Embryonic facial prominence (tissue), 1 donor: ENCODE measurements at regions not wholly inside any gene's neighbourhood (a gene's known extent, or its start where the extent isn't known, plus 50 kb on each side); places are given as distances from the start of the nearest gene placed in this dataset.
"Not testable (repeated sequence)": the region's sequence is repeated elsewhere in the genome, so short reads cannot be mapped to it uniquely, and the experiment has no call there.

ENCODE experiments used
- DNase-seq: peaks from one replicate; pipeline ENCODE4 v3.0.0-alpha.2; 2016; ENCODE audit errors: extremely low spot score

DNA sequence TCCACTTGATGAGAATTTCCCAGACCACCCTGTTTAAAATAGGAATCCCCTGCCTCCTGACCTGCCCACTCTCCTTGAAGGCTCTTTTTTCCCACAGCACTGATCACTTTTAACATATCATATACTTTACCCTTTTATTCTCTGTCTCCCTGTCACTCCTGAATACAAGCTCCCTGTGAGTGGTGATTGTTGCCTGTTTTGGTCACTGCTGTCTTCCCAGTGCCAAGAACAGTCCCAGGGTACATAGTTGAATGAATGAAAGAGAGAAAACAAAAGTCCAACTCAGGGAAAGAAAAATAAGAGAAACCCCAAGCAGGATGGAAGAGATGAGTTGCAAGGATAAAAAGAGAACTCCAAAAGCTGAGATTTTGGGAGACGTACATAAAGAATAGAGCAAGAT lies 500.3 kb upstream of the LMCD1 start:
- no peak for DNase-seq

DNA sequence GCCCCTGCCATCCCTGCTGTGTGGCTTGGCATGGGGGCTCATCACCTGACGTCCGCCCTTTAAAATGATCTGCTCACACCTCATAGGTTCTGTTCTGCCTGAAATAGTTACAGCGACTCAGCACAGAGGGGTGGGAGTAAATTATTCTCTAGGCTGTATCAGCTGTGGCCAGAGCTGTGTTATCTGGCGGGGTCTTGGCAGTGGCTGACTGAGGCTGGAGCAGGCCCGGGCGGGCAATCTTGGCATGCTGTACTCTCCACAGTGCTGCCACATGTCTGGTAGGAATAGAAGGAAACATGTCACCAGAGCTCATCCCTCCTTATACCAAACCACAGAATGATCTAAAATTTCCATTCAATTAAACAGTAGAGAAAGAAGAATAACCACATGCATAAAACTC lies 499.9 kb upstream of the LMCD1 start:
- no peak for DNase-seq

DNA sequence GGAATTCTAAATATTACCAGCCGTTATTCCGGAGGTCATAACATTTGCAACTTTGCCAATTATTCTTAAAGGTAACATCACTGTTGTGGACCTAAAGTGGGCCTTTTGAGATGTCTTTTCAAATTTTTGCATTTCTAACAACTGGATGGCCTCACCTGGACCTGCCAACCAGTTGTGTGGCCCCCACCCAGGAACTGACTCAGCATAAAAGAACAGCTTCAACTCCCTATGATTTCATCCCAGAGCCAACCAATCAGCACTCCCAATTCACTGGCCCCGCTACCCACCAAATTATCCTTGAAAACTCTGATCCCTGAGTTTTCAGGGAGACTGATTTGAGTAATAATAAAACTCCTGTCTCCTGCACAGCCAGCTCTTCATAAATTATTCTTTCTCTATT lies 489.7 kb upstream of the LMCD1 start:
- no peak for DNase-seq

DNA sequence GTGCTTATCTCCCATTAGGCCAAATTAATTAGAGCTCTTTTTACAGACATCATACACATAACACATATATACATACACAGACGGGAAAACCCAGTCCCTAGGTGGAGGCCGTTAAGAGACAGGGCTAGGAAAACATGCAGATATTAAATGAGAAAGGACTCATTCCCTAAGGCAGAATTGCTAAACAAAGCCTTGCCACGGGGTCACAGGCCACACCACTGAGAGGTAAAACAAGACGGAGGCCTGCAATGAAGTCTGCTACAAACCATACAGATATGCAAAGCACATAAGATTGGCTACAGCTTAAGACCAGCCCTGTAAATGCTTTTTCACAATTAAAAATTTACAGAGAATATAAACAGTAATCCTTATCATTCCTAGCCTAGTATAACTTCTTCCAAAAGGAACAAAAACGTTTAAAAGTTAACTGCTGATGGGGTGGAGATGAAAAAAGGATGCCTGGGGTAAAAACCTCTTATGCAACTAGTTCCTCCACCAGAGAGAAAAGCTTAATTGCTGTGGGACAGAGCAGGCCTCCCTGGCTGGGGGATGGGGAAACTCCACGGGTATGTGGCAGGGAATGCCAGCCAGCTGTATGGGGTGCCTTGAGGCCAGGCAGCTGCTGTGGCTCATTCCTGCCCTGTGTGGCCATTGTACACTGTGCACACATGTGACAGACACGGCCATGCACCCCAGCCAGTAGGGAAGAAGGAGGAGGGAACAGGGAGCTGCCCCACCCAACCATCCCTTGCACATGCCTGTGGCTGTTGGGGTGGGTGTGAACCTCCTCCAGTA lies 481.4 kb upstream of the LMCD1 start:
- no peak for DNase-seq

DNA sequence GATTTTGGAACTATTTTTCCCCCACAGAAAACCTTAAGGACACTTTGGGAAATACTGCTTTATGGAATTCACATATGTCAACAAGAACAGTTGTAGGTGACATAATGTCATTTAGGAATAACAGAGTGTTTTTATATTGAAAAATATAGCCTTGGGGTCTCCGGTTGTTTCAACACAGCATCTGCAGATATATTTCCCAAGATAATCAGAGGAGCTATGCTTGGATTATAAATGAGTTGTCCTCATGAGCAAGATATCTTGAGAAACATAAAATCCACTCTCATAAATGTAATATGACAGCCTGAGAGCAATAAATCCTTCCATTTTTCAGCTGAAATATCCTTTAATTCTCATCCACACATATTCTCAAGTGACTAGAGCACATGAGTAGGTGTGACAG lies 473.7 kb upstream of the LMCD1 start:
- no peak for DNase-seq

DNA sequence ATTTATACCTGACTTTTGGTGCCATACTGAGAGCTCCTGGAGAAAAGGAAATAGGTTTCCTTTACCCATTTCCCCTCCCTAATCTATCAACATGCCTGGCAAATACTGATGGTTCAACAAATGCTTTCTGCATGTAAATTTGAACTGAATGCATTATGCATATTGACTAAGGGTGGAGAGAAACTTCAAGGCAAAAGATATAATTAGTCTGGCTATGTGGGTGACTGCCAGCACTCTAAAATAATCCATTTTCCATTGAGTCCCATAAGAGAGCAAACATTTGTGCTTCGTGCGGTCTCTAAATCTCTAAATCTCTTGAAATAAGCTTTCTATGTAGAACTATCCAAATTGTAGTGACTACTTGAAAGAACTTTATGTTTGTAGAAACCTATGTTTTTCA lies 451.3 kb upstream of the LMCD1 start:
- DNase-seq, result no peak

DNA sequence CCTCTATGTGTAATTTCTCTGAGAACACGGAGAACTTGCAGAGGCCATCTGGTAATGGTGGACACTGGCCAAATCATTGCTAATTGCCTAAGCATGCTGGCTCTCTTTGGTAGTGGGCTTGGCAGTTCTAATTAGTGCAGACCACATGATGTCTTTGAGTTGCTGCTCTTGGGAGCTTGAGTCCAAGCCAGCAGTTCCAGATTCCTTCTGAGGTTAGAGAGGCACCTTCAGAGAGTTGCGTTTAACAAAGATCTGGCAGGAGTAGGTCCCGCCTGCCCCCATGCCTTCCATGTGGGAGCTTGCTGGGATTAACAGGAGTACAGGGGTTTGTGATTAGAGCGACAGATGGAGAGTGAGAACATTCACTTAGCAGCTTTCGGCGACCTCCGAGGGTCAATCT lies 449.0 kb upstream of the LMCD1 start:
- no peak for DNase-seq

DNA sequence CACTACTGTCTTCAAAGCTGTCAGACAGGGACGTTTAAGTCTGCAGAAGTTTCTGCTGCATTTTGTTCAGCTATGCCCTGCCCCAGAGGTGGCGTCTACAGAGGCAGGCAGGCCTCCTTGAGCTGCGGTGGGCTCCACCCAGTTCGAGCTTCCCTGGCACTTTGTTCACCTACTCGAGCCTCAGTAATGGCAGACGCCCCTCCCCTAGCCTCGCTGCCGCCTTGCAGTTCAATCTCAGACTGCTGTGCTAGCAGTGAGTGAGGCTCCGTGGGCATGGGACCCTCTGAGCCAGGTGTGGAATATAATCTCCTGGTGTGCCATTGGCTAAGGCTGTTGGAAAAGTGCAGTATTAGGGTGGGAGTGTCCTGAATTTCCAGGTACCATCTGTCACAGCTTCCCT lies 433.5 kb upstream of the LMCD1 start:
- DNase-seq, result not testable (repeated sequence)

DNA sequence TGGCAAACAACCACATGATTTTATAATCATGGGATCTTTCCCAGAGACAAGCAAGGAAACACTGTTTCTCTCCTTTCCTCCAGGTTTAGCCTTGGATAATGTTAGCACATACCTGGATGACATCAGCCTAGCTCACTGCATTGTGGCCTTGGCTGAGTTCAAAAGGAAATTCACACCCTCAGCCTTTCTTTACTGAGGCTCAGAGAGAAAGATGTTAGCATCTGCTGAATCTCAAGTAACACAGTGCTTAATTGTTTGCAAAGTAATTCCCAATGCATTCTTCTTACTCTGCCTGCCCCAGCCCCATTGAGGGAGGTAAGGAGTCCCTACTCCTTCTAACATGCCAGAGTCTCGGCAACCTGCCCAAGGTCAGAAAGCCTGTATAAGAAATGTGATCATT lies 432.2 kb upstream of the LMCD1 start:
- no peak for DNase-seq

DNA sequence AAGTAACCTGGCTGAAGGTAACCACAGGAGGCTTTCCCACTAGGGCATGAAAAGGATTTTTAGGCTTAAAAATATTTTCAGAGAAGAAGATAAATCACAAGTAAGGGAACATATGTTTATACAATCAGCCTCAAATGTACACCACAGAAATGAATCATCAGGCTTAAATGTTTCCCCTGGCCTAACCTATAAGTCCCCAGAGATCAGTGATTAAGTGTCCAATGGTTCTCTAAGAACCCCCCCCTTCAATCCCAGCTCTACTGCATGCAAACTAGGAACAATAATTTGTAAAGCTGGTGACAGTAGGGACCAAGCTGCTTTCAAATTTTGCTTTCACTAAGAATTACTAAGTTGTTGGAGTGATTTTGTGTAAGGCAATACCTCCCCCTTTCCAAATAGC lies 431.6 kb upstream of the LMCD1 start:
- DNase-seq, result no peak

DNA sequence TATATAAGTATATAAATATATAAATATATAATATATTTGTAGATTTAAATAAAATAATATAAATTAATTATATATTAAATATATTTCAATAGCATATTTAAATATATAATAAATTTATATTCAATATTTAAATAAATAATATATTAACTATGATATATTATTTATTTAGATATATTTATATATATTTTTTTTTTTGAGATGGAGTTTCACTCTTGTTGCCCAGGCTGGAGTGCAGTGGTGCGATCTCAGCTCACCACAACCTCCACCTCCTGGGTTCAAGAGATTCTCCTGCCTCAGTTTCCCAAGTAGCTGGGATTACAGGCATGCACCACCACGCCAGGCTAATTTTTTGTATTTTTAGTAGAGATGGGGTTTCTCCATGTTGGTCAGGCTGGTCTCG lies 426.9 kb upstream of the LMCD1 start:
- not testable (repeated sequence) for DNase-seq

DNA sequence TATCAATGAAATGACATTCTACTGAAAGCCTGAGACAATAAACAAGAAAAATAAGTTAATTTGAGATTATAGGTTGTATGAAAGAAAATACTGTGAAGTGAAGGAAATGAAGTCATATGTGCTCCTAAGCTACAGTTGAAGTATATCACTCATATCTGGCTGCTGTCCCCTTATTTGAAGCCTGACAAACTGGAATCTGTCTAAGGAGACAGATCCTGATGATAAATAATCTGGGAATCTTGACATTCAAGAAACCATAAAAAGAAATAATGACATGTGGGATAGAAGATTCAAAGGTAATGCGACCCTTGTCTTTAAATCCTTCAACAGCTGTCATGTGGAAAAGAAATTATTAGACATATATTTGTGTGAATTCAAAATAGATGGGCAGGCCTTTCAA lies 424.5 kb upstream of the LMCD1 start:
- DNase-seq, result no peak

DNA sequence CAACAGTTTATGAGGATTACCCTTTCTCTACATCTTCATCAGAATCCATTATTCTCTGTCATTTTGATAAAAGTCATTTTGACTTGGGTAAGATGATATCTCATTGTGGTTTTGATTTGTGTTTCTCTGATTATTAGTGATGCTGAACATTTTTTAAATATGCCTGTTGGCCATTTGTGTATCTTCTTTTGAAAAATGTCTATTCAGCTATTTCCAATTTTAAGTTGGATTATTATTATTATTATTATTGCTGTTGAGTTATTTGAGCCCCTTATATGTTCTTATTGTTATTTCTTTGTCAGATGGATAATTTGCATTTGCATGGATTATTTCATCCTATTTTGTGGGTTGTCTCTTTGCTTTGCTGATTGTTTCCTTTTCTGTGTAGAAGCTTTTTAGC lies 421.2 kb upstream of the LMCD1 start:
- no peak for DNase-seq

DNA sequence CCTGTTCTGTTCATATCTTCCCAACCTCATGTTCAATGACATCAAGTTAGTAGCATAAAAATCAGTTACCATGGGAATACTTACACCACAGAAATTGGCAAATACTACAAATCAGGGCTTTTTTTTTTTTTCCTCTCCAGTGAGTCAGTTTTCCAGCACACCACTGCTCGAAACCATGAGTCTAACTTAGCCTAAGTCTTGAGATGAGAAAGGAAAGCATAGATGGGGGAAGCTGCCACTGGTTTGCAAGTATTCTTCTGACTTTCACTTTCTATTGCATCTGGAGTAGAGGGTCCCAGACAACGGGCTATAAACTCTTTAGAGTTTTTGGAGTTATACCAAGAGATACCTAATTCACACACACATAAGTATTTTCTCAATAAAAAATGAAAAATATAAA lies 416.1 kb upstream of the LMCD1 start:
- DNase-seq, result no peak

DNA sequence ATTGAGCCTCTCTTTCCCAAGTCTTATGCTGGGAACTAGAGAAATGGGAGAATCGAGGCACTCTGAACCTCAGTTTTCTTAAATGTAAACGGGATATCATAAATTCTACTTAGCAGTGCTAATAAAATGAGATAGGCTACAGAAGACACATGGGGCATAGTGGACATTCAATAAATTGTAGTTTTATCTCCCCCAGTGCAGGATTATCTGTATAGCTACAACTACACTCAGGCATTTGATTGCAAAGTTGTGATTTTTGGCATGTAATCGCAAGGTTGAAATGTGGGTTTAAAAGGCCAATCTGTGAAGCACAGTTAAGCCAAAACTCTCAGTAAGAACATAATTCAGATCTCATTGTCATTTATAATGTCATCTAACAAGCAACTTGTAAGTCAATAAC lies 413.7 kb upstream of the LMCD1 start:
- no peak for DNase-seq

DNA sequence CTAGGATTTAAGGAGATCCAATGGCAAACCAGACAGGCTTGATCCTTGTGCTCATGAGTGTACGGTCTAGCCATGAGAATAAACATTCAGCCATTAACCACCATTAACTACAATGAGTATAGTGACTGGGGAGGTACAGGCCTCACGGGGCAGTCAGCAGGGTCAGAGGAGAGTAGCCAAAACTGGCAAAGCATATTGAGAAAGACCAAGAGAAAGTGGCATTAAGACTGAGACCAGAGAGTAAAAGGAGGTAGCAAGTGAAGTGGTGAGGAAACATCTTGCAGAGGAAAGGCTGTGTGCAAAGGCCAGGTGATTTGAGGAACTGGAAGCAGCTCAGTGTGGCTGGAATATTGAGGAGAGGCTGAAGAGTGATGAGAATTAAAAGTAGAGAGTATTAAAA lies 407.2 kb upstream of the LMCD1 start:
- DNase-seq, result no peak

DNA sequence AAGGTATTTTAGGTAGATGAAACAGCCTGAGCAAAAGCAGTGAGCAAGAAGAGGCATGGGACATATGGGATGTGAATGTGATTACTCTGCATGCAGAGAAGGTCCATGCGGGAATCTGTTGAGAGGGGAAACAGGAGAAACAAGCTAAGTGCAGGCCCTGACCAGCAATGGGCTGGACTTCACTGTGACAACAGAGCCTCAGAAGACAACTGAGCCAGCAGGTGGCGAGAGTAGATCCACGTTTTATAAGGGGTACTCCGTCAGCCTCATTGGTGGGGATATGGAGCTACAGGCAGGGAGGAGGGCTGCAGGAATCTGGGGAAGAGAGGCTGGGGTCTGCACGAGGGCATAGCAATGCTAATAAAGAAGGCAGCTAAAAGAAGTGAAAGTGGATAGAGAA lies 405.9 kb upstream of the LMCD1 start:
- no peak for DNase-seq

DNA sequence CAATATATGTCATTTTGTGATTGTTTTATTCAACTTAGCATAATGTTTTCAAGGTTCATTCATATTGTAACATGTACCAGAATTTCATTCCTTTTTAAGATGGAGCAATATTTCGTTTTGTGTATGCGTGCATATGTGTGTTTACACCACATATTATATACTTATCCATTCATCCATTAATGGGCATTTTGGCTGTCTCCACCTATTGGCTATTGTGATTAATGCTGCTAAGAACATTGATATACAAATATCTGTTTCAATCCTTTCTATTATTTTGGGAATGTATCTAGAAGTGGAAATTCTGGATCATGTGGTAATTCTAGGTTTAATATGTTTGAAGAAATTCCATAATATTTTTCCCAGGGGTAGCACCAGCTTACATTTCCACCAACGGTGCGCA lies 403.9 kb upstream of the LMCD1 start:
- DNase-seq, result no peak

DNA sequence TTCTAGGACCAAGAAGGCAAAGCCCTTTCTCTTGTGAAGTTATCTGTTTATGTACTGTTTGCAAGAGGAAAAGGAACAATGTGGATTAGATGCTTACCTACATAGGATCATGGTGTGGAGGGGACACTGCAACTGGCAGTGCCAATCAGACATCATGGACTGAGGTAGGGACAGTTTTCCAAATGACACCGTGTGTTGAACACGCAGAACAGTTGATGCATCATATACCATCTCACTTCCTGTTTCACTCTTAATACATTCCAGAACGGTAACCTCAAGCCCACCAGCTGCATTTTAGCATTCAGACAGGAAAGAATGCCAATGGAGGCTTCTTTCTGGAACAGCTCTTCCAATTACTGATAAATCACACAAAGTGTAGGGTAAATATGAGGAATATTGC lies 397.7 kb upstream of the LMCD1 start:
- no peak for DNase-seq

DNA sequence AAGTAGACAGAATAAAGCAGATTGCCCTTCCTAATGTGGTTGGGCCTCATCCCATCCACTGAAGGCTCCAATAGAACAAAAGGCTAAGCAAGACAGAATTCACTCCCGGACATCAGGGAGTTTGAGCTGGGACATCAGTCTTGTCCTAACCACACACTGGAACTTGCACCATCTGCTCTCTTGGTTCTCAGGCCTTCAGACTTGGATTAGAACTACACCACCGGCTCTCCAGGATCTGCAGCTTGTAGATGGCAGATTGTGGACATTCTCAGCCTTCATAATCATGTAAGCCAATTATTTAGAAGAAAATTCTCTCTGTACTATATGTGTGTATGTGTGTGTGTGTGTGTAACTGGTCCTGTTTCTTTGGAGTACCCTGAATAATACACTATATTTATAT lies 394.7 kb upstream of the LMCD1 start:
- no peak for DNase-seq

DNA sequence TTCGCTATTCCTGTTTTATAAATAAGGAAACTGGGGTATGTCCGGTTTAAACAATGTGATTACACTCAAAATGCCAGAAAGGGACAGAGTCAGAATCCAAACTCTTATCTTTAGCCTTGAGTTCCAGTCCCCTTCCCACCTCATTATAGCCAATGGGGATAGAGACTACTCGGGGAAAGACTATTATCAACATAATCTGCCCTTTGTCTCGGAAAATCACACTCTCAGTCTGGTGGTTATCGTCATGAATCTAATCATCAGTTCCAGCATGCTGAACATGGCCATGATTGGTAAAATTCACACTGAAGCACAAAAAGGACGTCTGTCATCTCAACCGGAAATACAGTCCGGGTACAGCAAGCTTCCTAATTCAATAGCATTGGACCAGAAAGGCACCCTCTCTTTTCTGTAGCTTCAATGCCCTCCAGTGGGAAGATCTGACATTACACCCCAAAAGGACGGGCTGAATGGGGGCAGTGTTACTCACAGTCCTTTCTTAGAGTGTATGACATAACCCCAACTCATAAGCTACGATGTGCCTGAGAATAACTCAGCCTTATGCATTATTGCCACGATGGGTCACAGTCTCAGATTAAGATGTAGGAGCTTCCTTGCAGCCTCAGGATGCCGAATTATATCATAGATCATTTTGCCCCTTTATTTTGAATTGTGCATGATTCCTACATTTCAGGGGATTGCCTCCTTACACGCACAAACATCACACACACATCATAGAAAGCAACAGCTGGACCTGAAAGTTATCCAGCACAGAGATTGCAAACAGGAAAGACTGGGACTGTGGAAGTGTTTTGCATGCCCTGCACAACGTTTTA lies 390.4 kb upstream of the LMCD1 start:
- DNase-seq, result peak; percentile 15

DNA sequence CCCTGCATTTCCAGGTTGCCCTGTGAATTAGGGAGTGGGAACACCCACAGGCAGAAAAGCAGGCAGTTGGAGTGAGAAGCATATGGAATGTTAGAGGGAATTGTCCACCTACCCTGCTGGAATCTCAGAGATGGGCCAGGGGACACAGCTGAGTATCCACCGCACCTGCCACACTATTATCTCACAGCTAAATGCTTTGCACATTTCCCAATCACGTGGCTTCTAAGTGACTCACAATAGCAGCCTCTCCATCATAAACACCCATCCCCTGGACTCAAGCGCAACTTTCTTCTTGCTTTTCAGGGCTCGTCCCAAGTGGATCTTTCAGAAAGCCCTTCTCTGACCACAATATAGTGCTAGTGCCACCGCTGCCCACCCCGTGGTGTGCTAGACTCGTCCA lies 389.0 kb upstream of the LMCD1 start:
- DNase-seq, result no peak

DNA sequence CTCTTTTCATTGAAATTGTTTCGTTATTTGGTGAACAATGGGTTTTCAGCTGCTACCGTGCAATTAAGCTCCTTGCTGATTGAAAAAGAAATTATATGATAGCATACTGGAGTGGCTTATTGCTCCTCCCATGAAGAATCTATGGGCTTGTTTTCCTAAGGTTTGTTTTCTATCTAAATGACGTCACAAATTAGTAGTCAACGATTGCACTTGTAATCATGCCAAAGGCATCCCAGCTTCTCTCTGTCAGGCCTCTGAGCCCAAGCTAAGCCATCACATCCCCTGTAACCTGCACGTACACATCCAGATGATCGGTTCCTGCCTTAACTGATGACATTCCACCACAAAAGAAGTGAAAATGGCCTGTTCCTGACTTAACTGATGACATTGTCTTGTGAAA lies 388.0 kb upstream of the LMCD1 start:
- no peak for DNase-seq
